Tibial artery (tissue), 4 donors: ENCODE measurements at regions not wholly inside any gene's neighbourhood (a gene's known extent, or its start where the extent isn't known, plus 50 kb on each side); places are given as distances from the start of the nearest gene placed in this dataset.

ENCODE experiments used
- DNase-seq, 2 donors: peaks; one replicate each; pipeline ENCODE4 v3.0.0-alpha.2; 2019
- H3K27ac ChIP-seq, 2 donors: fragments of 200-600 bp; sonication (generic) in 1 of 2; 1 replicate in 1 of 2; 2 replicates in 1 of 2; pipeline ENCODE4 v1.5.1; 2018 to 2019; ENCODE audit warnings: mild to moderate bottlenecking in 1 of 2
- H3K27me3 ChIP-seq, 2 donors: fragments of 200-600 bp; sonication (generic) in 1 of 2; one replicate each; pipeline versions ENCODE4 v1.5.1 to v1.6.0; 2016 to 2019
- H3K36me3 ChIP-seq, 3 donors: fragments of 200-600 bp; sonication (generic) in 2 of 3; one replicate each; pipeline ENCODE4 v1.5.1; 2016 to 2019; ENCODE audit warnings: mild to moderate bottlenecking in 2 of 3
- H3K4me1 ChIP-seq, 4 donors: fragments of 200-600 bp; sonication (generic) in 2 of 4; 1 replicate in 3 of 4; 2 replicates in 1 of 4; pipeline ENCODE4 v1.5.1; 2016 to 2019
- H3K4me3 ChIP-seq, 2 donors: fragments of 200-600 bp; sonication (generic) in 1 of 2; 1 replicate in 1 of 2; 2 replicates in 1 of 2; pipeline ENCODE4 v1.5.1; 2018 to 2019; ENCODE audit warnings: mild to moderate bottlenecking in 2 of 2
- H3K9me3 ChIP-seq, 3 donors: fragments of 200-600 bp; sonication (generic) in 1 of 3; one replicate each; pipeline ENCODE4 v1.5.1; 2016 to 2019
- CTCF ChIP-seq, 2 experiments: fragments of 200-600 bp in 1 of 2; fragments of 450-650 bp in 1 of 2; IDR thresholded peaks; one replicate each; pipeline ENCODE4 v1.5.1; 2017 to 2019; ENCODE audit warnings: antibody characterized with exemption in 2 of 2, mild to moderate bottlenecking in 1 of 2, moderate library complexity in 1 of 2
- intact Hi-C: fragments of 100-400 bp; cut with DNase I; formaldehyde crosslinking; loops from one replicate; pipeline ENCODE4 v1.15.0; 2023; ENCODE audit warnings: low total_unique reads

- H3K27me3 ChIP-seq = no peaks in the 10 kb centered on the region
- intact Hi-C loops = no loop called here
- no peaks in the 10 kb centered on the region for H3K4me1 ChIP-seq
Observed at GRCh38 chr4:186875476-186875875, 151.8 kb upstream of the FAT1 start.

DNA sequence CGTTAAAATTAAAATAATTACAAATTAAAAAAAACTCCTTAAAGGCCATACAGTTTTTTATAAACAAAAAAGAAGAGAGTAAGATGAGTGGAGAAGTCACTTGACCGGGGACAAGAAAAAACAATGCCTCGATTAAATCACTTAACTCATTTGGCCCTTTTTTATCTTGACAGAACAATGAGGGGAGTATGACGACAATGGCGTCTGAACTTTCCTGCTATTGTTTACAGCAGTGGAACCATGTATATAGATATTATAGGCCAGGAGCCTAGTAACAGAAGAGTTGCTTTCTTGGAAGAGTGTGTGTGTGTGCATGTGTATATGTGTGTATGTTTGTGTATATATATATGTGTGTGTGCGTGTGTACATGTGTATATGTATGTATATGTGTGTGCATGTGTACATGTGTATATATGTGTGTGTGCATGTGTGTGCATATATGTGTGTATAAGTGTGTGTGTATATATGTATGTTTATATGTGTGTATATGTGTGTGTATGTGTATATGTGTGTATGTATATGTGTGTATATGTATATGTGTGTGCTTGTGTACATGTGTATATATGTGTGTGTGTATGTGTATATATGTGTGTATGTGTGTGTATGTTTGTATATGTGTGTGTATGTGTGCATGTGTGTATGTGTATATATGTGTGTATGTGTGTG is 153.4 kb upstream of the FAT1 start:
- intact Hi-C loops = no loop called here
- no peak for DNase-seq
- H3K4me3 ChIP-seq = no peak overlapping the region
- no peaks in the 10 kb centered on the region for H3K27me3 ChIP-seq
- no peak overlapping the region for H3K27ac ChIP-seq
- no peaks in the 10 kb centered on the region for H3K4me1 ChIP-seq
- no peak for TF ChIP-seq CTCF (IDR thresholded peaks at IDR 0.05)
- H3K36me3 ChIP-seq = peaks cover 0 to 4% (median 0%) of the 10 kb centered on the region in 3 donors
- H3K9me3 ChIP-seq = no peaks in the 10 kb centered on the region

More at GRCh38 chr4:186875476-186875875, 151.8 kb upstream of the FAT1 start:
- DNase-seq = no peak
- no peaks in the 10 kb centered on the region for H3K9me3 ChIP-seq
- no peak overlapping the region for H3K4me3 ChIP-seq
- no peak overlapping the region for H3K27ac ChIP-seq
- peaks cover 0 to 4% (median 0%) of the 10 kb centered on the region in 3 donors for H3K36me3 ChIP-seq
- TF ChIP-seq CTCF (IDR thresholded peaks at IDR 0.05) = no peak

GRCh38 chr4:186878203-186878776 is 154.6 kb upstream of the FAT1 start:
- DNase-seq = no peak
- Histone ChIP-seq H3K4me3 (no peak overlapping the region), H3K27me3 (no peaks in the 10 kb centered on the region), H3K36me3 (no peaks in the 10 kb centered on the region), H3K27ac (no peak overlapping the region), H3K9me3 (no peaks in the 10 kb centered on the region), H3K4me1 (no peaks in the 10 kb centered on the region)
- TF ChIP-seq CTCF (IDR thresholded peaks at IDR 0.05) = no peak
- intact Hi-C loops = no loop called here

GRCh38 chr4:186881521-186882220 is 158.0 kb upstream of the FAT1 start:
- Histone ChIP-seq H3K4me3 (no peak overlapping the region), H3K9me3 (no peaks in the 10 kb centered on the region), H3K27ac (no peak overlapping the region), H3K27me3 (no peaks in the 10 kb centered on the region), H3K36me3 (no peaks in the 10 kb centered on the region), H3K4me1 (no peaks in the 10 kb centered on the region)
- no peak for TF ChIP-seq CTCF (IDR thresholded peaks at IDR 0.05)
- intact Hi-C loops = loop anchor here (10.0 kb wide), 1 partner anchor 127 kb away; no protein-coding TSS in a partner anchor
- DNase-seq = no peak

GRCh38 chr4:186882293-186882692 is 158.6 kb upstream of the FAT1 start:
- intact Hi-C loops = loop anchor here (10.0 kb wide), 1 partner anchor 127 kb away; no protein-coding TSS in a partner anchor

More at GRCh38 chr4:186882293-186882692, 158.6 kb upstream of the FAT1 start:
- no peaks in the 10 kb centered on the region for H3K36me3 ChIP-seq
- H3K9me3 ChIP-seq = no peaks in the 10 kb centered on the region
- TF ChIP-seq CTCF (IDR thresholded peaks at IDR 0.05) = no peak
- DNase-seq = no peak
- H3K27me3 ChIP-seq = no peaks in the 10 kb centered on the region
- no peak overlapping the region for H3K27ac ChIP-seq
- no peak overlapping the region for H3K4me3 ChIP-seq
- no peaks in the 10 kb centered on the region for H3K4me1 ChIP-seq
